SK-N-MC (cell line): ENCODE measurements at regions not wholly inside any gene's neighbourhood (a gene's known extent, or its start where the extent isn't known, plus 50 kb on each side); places are given as distances from the start of the nearest gene placed in this dataset.

ENCODE experiments used
- DNase-seq: peaks from one replicate; pipeline ENCODE4 v3.0.0-alpha.2; 2011; ENCODE audit warnings: low read depth, low spot score
- H3K27ac ChIP-seq: fragments of 200-600 bp; sonication (generic); 2 replicates; pipeline ENCODE4 v1.5.1; 2016; ENCODE audit warnings: mixed run types
- H3K36me3 ChIP-seq: fragments of 200-600 bp; sonication (generic); 2 replicates; pipeline ENCODE4 v1.6.1; 2017; ENCODE audit warnings: antibody characterized with exemption, low read length, mixed read lengths; ENCODE audit not compliant: insufficient read depth
- H3K4me3 ChIP-seq: fragments of 200-600 bp; sonication (generic); 2 replicates; pipeline ENCODE4 v1.5.1; 2016
- H3K9ac ChIP-seq: fragments of 200-600 bp; sonication (generic); 2 replicates; pipeline ENCODE4 v1.8.0; 2017; ENCODE audit warnings: mixed run types, mixed read lengths; ENCODE audit not compliant: insufficient read length
- H3K9me3 ChIP-seq: fragments of 200-600 bp; sonication (generic); 2 replicates; pipeline ENCODE4 v1.6.1; 2017; ENCODE audit warnings: low read depth, mild to moderate bottlenecking, antibody characterized with exemption, low read length, moderate library complexity, mixed read lengths
- EZH2 ChIP-seq: fragments of 200-600 bp; sonication (generic); IDR thresholded peaks from one replicate; pipeline ENCODE4 v1.6.1; 2017; ENCODE audit warnings: antibody characterized with exemption
- FOXP2 ChIP-seq: optimal IDR thresholded peaks from 2 replicates; pipeline ENCODE3; 2011; ENCODE audit warnings: mild to moderate bottlenecking, moderate library complexity; ENCODE audit not compliant: insufficient read depth; ENCODE audit errors: extremely low read length, control extremely low read depth
- POLR2AphosphoS5 ChIP-seq: IDR thresholded peaks from 2 replicates; pipeline ENCODE4 v1.6.1; 2012; ENCODE audit warnings: mild to moderate bottlenecking, low read depth, low read length, borderline replicate concordance

DNA sequence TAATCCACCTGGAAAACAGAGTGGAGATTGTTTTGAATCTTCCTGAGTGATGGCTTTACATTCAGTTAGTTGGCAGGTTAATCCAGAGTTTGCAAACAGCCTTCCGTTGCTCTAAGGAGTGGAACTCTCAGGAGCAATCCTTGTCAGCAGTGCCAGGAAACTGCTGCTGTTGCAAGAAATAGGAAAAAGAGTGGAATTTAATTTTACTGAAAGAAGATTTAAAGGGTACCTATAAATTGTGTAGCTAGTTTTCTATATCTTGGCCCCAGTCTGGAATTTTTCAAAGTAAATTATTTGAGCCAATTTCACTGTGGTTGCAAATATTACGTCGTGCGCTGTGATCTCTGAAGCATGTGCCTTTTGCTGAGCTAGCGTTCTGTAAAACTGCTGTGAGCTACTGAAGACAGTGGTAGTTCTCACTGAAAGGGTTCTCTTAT, 55.5 kb upstream of the SLC5A12 start:
- Histone ChIP-seq H3K9me3 (no peaks in the 10 kb centered on the region), H3K36me3 (no peaks in the 10 kb centered on the region), H3K27ac (peak overlapping the region; percentile 64), H3K4me3 (peak overlapping the region; percentile 37), H3K9ac (peak overlapping the region; percentile 57)
- DNase-seq: peak; percentile 32
- TF ChIP-seq POLR2AphosphoS5 (no peak), EZH2 (no peak), FOXP2 (no peak)

DNA sequence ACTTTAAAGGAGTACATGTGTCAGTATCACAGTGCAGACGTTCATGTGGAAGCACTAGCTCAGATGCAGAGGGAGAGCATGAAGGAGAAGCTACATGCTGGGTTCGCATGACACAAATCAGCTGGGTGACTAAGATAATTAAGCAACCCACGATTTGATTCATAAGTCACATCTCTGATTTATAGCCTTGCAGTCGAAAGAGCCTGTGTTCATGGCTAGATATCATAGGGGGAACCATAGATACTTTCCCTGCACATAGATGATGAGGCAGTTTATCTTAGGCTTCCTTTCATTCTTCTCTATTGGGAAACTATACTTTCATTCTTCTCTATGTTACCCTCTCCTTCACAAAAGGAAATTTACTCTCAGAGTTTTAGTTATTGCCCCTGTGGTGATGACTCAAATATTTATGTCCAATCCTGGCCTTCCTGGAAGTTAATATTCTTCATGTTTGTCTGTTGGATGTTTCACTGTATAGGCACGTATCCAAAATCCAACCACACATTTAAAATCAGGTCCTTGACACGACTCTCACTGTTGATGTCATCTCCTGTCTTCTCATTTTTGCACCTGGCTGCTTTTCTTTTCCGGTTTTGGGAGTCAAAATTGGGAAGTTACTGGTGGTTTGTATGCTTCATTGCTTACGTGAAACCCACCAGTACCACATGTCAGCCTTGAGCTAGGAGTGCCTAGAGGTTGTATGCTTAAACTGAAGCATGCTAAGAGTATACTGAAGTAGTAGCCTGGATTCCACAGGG, 56.3 kb upstream of the SLC5A12 start:
- Histone ChIP-seq H3K27ac (peak overlapping the region; percentile 64), H3K9ac (no peak overlapping the region), H3K36me3 (no peaks in the 10 kb centered on the region), H3K9me3 (no peaks in the 10 kb centered on the region), H3K4me3 (peak overlapping the region; percentile 37)
- TF ChIP-seq POLR2AphosphoS5 (no peak), EZH2 (no peak), FOXP2 (no peak)
- DNase-seq: no peak

DNA sequence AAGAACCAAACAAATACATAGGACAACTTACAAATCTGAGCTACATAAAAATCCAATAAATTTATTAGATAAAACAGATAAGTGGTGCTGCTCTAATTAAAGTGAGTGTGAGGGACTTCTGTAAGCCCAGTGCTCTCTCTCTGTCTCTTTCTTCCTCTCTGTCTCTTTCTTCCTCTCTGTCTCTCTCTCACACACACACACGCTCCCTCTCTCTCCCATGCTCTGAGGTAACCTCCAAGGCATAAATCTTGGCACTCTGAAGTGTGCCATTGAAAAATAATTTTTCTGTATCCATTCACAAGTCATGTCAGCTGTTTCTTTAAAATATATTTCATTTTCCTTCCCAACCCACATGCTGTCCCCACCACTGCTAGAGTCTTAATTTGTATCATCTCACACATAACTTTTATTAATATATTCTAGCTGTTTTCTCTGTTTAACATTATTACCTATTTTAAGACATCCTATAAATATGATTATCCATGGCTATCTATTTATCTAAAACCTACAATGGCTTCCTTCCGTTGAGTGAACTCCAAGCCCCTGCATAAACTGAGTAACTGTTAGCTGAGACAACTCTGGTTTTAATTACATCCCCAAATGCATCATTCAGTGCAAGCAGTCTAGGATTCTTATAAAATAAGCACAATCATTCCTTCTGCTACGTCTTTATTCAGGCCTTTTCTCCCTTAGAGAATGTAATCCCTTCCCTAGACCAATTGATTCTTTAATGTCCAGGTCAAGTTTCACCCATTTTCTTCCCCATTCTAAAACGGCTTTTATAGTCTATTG, 57.4 kb upstream of the SLC5A12 start:
- no peak overlapping the region for H3K9ac ChIP-seq
- H3K4me3 ChIP-seq: no peak overlapping the region
- no peak for DNase-seq
- no peaks in the 10 kb centered on the region; the same call in 1 of the 2 replicates for H3K9me3 ChIP-seq
- TF ChIP-seq POLR2AphosphoS5: no peak
- no peak for TF ChIP-seq EZH2
- no peak for TF ChIP-seq FOXP2
- no peaks in the 10 kb centered on the region for H3K36me3 ChIP-seq
- no peak overlapping the region for H3K27ac ChIP-seq

DNA sequence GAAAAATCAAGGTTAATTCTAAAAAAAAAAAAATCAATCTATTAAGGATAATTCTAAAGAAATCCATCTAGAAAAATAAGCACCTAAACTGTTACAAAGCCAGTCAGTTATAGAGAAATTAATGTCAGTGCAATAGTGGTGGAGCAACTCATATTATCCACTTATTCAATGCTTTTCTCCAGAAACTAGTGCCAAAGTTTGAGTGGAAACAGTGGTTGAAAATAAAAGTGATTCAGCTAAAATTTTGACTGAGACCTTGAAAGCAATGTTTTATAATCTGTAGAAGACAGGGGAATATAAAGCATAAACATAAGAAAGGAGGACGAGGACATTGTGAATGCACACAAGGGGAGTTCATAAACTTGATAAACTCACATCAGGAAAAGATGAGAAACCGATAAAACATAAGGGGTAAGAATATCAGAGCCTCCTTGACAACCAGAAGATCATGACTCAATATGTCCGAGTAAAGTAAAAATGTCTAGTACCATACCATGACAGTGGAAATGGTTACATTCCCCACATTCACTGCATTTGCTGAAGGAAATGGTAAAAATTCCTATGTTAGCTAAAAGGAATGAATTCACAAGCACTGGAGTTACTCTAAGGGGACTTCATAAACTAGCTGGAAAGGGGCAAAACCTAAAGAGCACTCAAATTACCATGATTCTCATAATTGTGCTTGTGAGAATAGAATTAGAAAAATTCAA, 58.7 kb upstream of the SLC5A12 start:
- TF ChIP-seq FOXP2: no peak
- TF ChIP-seq POLR2AphosphoS5: no peak
- TF ChIP-seq EZH2: no peak
- Histone ChIP-seq H3K4me3 (no peak overlapping the region), H3K9ac (no peak overlapping the region), H3K9me3 (no peaks in the 10 kb centered on the region; the same call in 1 of the 2 replicates), H3K27ac (no peak overlapping the region), H3K36me3 (no peaks in the 10 kb centered on the region)
- DNase-seq: no peak

DNA sequence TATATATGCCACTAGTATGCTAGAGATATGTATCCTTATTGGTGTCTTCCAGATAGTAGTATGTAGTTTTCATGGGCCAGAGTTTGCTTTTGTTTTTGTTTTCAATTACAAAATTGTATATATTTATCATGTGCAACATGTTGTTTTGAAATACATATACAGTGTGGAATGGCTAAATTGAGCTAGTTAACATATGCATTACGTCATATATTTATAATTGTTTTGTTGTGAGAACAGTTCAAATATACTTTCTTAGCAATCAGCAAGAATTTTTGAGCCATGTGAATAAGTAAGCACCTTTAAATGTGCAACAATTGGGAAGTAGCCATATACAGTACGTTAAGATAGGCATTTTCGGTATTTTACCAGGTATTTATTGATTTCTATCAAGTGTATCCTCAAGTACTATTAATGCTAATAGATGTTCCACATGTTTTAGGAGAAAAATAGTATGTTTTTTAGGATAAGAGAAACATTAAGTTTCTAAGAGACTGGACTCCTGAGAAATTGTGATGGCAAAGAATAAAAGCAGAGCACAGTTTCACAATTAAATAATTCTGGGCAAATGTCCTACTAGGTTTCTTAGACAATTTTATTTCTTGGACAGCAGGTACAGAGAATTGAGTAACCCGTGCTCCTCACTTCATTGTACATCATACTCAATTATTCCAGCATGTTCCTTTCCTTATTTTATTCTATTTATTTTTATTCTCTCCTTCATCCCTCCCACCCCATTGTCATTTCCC, 60.5 kb upstream of the SLC5A12 start:
- no peaks in the 10 kb centered on the region; the same call in 1 of the 2 replicates for H3K9me3 ChIP-seq
- no peak overlapping the region for H3K4me3 ChIP-seq
- H3K9ac ChIP-seq: no peak overlapping the region
- TF ChIP-seq POLR2AphosphoS5 (no peak), FOXP2 (no peak), EZH2 (no peak)
- no peak for DNase-seq
- no peak overlapping the region for H3K27ac ChIP-seq
- no peaks in the 10 kb centered on the region for H3K36me3 ChIP-seq

DNA sequence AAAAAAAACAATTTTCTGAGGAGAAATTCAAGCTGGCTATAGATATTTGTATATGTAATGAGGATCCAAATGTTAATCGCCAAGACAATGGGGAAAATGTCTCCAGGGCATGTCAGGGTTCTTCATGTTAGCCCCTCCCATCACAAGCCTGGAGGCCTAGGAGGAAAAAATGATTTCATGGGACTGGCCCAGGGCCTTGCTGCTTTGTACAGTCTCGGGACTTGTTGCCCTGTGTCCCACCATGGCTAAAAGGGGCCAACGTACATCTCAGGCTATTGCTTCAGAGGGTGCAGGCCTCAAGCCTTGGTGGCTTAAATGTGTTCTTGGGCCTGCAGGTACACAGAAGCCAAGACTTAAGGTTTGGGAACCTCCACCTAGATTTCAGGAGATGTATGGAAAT, 62.1 kb upstream of the SLC5A12 start:
- H3K4me3 ChIP-seq: no peak overlapping the region
- H3K27ac ChIP-seq: no peak overlapping the region

DNA sequence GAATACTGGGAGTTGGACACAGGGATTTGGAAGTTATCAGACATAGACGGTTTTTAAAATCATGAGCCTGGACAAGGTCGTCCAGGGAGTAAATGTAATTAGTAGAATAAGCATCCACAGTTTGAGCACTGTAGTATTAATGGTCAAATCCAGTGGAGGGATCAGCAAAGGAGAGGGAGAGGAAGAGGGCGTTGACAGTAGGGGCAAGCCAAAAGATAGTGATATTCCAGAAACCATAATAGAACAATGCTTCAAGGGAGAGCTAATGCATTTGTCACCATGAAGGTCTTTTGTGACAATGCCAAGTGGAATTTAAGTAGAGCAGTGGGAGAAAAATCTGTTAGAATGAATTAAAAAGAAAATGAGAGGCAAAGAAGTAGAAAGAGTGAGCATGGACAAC, 68.9 kb upstream of the SLC5A12 start:
- H3K36me3 ChIP-seq: no peaks in the 10 kb centered on the region
- no peaks in the 10 kb centered on the region for H3K9me3 ChIP-seq
- TF ChIP-seq FOXP2 (no peak), POLR2AphosphoS5 (no peak), EZH2 (no peak)
- H3K9ac ChIP-seq: no peak overlapping the region
- no peak overlapping the region for H3K27ac ChIP-seq
- H3K4me3 ChIP-seq: no peak overlapping the region
- DNase-seq: no peak

More for the DNA sequence above, 62.1 kb upstream of the SLC5A12 start:
- no peaks in the 10 kb centered on the region for H3K36me3 ChIP-seq
- DNase-seq: no peak
- H3K9me3 ChIP-seq: no peaks in the 10 kb centered on the region; the same call in 1 of the 2 replicates
- no peak for TF ChIP-seq FOXP2
- TF ChIP-seq POLR2AphosphoS5: no peak
- no peak for TF ChIP-seq EZH2
- H3K9ac ChIP-seq: no peak overlapping the region
